ENCODE measurements at regions not wholly inside any gene's neighbourhood (a gene's known extent, or its start where the extent isn't known, plus 50 kb on each side); places are given as distances from the start of the nearest gene placed in this dataset.

- TF ChIP-seq EP300 (IDR thresholded peaks at IDR 0.05) (no peak), HDAC2 (IDR thresholded peaks at IDR 0.05) (no peak), CTCF (IDR thresholded peaks at IDR 0.05) (no peak), ESRRA (IDR thresholded peaks at IDR 0.05; ENCODE audit: borderline replicate concordance, low read length) (no peak), GATA3 (IDR thresholded peaks at IDR 0.05; ENCODE audit: borderline replicate concordance) (no peak), MAZ (IDR thresholded peaks at IDR 0.05; ENCODE audit: borderline replicate concordance, low read depth, low read length) (no peak)
Measured at GRCh38 chr4:120175272-120175671, 108.6 kb upstream of the MAD2L1 start.

Measured in A549 (cell line).